HepG2 (cell line): ENCODE measurements at regions not wholly inside any gene's neighbourhood (a gene's known extent, or its start where the extent isn't known, plus 50 kb on each side); places are given as distances from the start of the nearest gene placed in this dataset.

Source experiments
- ATAC-seq: fragments of 200-7000 bp; cut with Tn5 transposase; 3 replicates; pipeline ENCODE4 v1.9.1; 2020; ENCODE audit warnings: mild to moderate bottlenecking, moderate library complexity
- BruUV-seq: library from RNA; stranded (reverse); fragments of 400-500 nt; replicated peaks from 2 replicates; lab custom pipeline; 2021; lab: Mats Ljungman, UMichigan
- CTCF ChIA-PET: fragments of 300-600 bp; formaldehyde crosslinking; extraction: SDS; loops from one replicate; lab custom pipeline; 2021; ENCODE audit warnings: low total read pairs, inconsistent platforms, low intra/inter-chr PET ratio; lab: Yijun Ruan, JAX
- POLR2A ChIA-PET: fragments of 350-600 bp; sonication (Branson Sonifier 250); formaldehyde crosslinking; loops from one replicate; lab custom pipeline; 2020; ENCODE audit warnings: antibody characterized with exemption, inconsistent platforms; lab: Yijun Ruan, JAX
- DNase-seq: peaks from one replicate; pipeline ENCODE4 v3.0.0-alpha.2; 2015; ENCODE audit warnings: low spot score
- FAIRE-seq: peaks from 3 replicates; lab custom pipeline; 2011; peaks lifted over from hg19 to GRCh38; lab: Jason Lieb, UNC
- H2AFZ ChIP-seq: one replicate; pipeline ENCODE4 v1.6.1; 2011; ENCODE audit warnings: low read length, inconsistent platforms
- H3K27ac ChIP-seq: fragments of 300-600 bp; 3 replicates; pipeline ENCODE4 v1.8.0; 2011; ENCODE audit warnings: mixed run types, mild to moderate bottlenecking, mixed read lengths, low read length, inconsistent platforms; ENCODE audit not compliant: insufficient read depth; ENCODE audit errors: extremely low read length
- H3K27me3 ChIP-seq, 2 experiments: fragments of 200-600 bp in 1 of 2; 2 replicates in 1 of 2; 3 replicates in 1 of 2; pipeline versions ENCODE4 v1.6.0 to v1.8.0; 2011; ENCODE audit warnings: low read length in 2 of 2, mild to moderate bottlenecking in 2 of 2, moderate library complexity in 2 of 2, inconsistent platforms in 1 of 2; ENCODE audit not compliant: insufficient read depth in 2 of 2, control insufficient read depth in 1 of 2
- H3K36me3 ChIP-seq, 2 experiments: fragments of 200-600 bp in 1 of 2; replicated peaks in 1 of 2; 2 replicates in 1 of 2; 3 replicates in 1 of 2; pipeline versions ENCODE4 v1.5.1 to v1.8.0; 2011; ENCODE audit warnings: low read length in 2 of 2, inconsistent platforms in 1 of 2; ENCODE audit not compliant: insufficient read depth in 2 of 2, control insufficient read depth in 1 of 2
- H3K4me1 ChIP-seq: 2 replicates; pipeline ENCODE4 v1.5.1; 2012; ENCODE audit warnings: low read length, inconsistent platforms; ENCODE audit not compliant: insufficient read depth
- H3K4me2 ChIP-seq: 2 replicates; pipeline ENCODE4 v1.6.0; 2011; ENCODE audit warnings: low read depth, low read length, inconsistent platforms
- H3K4me3 ChIP-seq, 3 experiments: fragments of 200-600 bp in 1 of 3; sonication (generic), shearing (Covaris generic) in 1 of 3; replicated peaks in 1 of 3; 2 replicates each; pipeline ENCODE4 v1.5.1; 2011 to 2016; ENCODE audit warnings: low read length in 3 of 3, inconsistent platforms in 2 of 3, low read depth in 2 of 3, mild to moderate bottlenecking in 2 of 3, control low read depth in 1 of 3, mixed read lengths in 1 of 3; ENCODE audit not compliant: insufficient read depth in 1 of 3
- H3K79me2 ChIP-seq: one replicate; pipeline ENCODE4 v1.6.1; 2011; ENCODE audit warnings: low read length, inconsistent platforms; ENCODE audit not compliant: insufficient read depth
- H3K9ac ChIP-seq: 2 replicates; pipeline ENCODE4 v1.6.0; 2011; ENCODE audit warnings: mild to moderate bottlenecking, low read depth, low read length, inconsistent platforms; ENCODE audit not compliant: insufficient read depth
- H3K9me3 ChIP-seq: 2 replicates; pipeline ENCODE4 v1.5.1; 2012; ENCODE audit warnings: mild to moderate bottlenecking, low read length
- H4K20me1 ChIP-seq: 2 replicates; pipeline ENCODE4 v1.6.0; 2011; ENCODE audit warnings: inconsistent platforms, mild to moderate bottlenecking, low read length, moderate library complexity; ENCODE audit not compliant: insufficient read depth
- CEBPB ChIP-seq: IDR thresholded peaks from 2 replicates; pipeline ENCODE4 v1.6.1; 2011; ENCODE audit warnings: low read depth, low read length, improper control_type of control experiment, borderline replicate concordance
- GLI4 ChIP-seq: sonication (generic); formaldehyde crosslinking; IDR thresholded peaks from 2 replicates; pipeline ENCODE4 v1.5.1; 2020; ENCODE audit warnings: missing genetic modification reagents, mild to moderate bottlenecking, moderate library complexity, borderline replicate concordance
- GZF1 ChIP-seq: sonication (generic); formaldehyde crosslinking; IDR thresholded peaks from 2 replicates; pipeline ENCODE4 v1.5.1; 2020; ENCODE audit warnings: mild to moderate bottlenecking, missing genetic modification reagents
- HNF4A ChIP-seq: sonication (generic); formaldehyde crosslinking; IDR thresholded peaks from 2 replicates; pipeline ENCODE4 v1.4.0; 2020; ENCODE audit warnings: missing genetic modification reagents
- MAFF ChIP-seq: IDR thresholded peaks from 2 replicates; pipeline ENCODE4 v1.6.1; 2011; ENCODE audit warnings: low read depth, low read length, improper control_type of control experiment
- MTA3 ChIP-seq: sonication (generic); formaldehyde crosslinking; IDR thresholded peaks from 2 replicates; pipeline ENCODE4 v1.4.0; 2020; ENCODE audit warnings: missing genetic modification reagents
- RAD21 ChIP-seq: fragments of 450-650 bp; formaldehyde crosslinking; IDR thresholded peaks from 2 replicates; pipeline ENCODE4 v1.5.0; 2020; ENCODE audit warnings: mild to moderate bottlenecking
- ZFP41 ChIP-seq: sonication (generic); formaldehyde crosslinking; IDR thresholded peaks from 2 replicates; pipeline ENCODE4 v1.4.0; 2020; ENCODE audit warnings: mild to moderate bottlenecking, missing genetic modification reagents, borderline replicate concordance
- ZNF510 ChIP-seq: sonication (generic); formaldehyde crosslinking; IDR thresholded peaks from 2 replicates; pipeline ENCODE4 v1.4.0; 2020; ENCODE audit warnings: low read depth, mild to moderate bottlenecking, missing genetic modification reagents
- ZNF883 ChIP-seq: sonication (generic); formaldehyde crosslinking; IDR thresholded peaks from 2 replicates; pipeline ENCODE4 v1.5.1; 2020; ENCODE audit warnings: mild to moderate bottlenecking, missing genetic modification reagents; ENCODE audit errors: not compliant biosample characterization
- in situ Hi-C: cut with HindIII; loops from 2 replicates; pipeline ENCODE4 v1.10.0; 2017; ENCODE audit warnings: low pct_unique_long_range_greater_than_20kb; ENCODE audit not compliant: extremely low pct_ligation_motif_present
- intact Hi-C: fragments of 100-400 bp; cut with micrococcal nuclease; formaldehyde crosslinking; loops from one replicate; pipeline ENCODE4 v1.10.0; 2022; ENCODE audit not compliant: unreplicated experiment
- TF ChIP-seq, protein P1 (sequence below): sonication (generic); formaldehyde crosslinking; IDR thresholded peaks from 2 replicates; pipeline ENCODE4 v1.4.0; 2020; ENCODE audit warnings: missing genetic modification reagents
- TF ChIP-seq, protein P2 (sequence below): sonication (generic); formaldehyde crosslinking; IDR thresholded peaks from 2 replicates; pipeline ENCODE4 v1.4.0; 2020; ENCODE audit warnings: mild to moderate bottlenecking, missing genetic modification reagents

GRCh38 chrX:99572711-99573110 is 837.4 kb downstream of the PCDH19 start:
- Histone ChIP-seq H3K9ac (no peak overlapping the region), H3K27ac (no peak overlapping the region), H3K79me2 (no peaks in the 10 kb centered on the region), H4K20me1 (no peaks in the 10 kb centered on the region), H3K9me3 (peaks cover 16% of the 10 kb centered on the region), H3K4me2 (no peak overlapping the region), H3K36me3 (no peaks in the 10 kb centered on the region), H3K27me3 (no peaks in the 10 kb centered on the region), H2AFZ (no peak overlapping the region), H3K4me3 (no peak overlapping the region), H3K4me1 (no peaks in the 10 kb centered on the region)
- no peak for FAIRE-seq
- ChIA-PET POLR2A (no interaction called here), CTCF (no interaction called here)
- in situ Hi-C loops (no loop called here), intact Hi-C loops (no loop called here)
- DNase-seq, result no peak
- ATAC-seq, result no peak
- no TSS peak for BruUV-seq
- TF ChIP-seq CEBPB, result no peak
- TF ChIP-seq HNF4A, result no peak
- no peak for TF ChIP-seq GZF1 (CRISPR knock-in tag)
- TF ChIP-seq ZNF510 (CRISPR knock-in tag), result no peak
- TF ChIP-seq, protein P1, sequence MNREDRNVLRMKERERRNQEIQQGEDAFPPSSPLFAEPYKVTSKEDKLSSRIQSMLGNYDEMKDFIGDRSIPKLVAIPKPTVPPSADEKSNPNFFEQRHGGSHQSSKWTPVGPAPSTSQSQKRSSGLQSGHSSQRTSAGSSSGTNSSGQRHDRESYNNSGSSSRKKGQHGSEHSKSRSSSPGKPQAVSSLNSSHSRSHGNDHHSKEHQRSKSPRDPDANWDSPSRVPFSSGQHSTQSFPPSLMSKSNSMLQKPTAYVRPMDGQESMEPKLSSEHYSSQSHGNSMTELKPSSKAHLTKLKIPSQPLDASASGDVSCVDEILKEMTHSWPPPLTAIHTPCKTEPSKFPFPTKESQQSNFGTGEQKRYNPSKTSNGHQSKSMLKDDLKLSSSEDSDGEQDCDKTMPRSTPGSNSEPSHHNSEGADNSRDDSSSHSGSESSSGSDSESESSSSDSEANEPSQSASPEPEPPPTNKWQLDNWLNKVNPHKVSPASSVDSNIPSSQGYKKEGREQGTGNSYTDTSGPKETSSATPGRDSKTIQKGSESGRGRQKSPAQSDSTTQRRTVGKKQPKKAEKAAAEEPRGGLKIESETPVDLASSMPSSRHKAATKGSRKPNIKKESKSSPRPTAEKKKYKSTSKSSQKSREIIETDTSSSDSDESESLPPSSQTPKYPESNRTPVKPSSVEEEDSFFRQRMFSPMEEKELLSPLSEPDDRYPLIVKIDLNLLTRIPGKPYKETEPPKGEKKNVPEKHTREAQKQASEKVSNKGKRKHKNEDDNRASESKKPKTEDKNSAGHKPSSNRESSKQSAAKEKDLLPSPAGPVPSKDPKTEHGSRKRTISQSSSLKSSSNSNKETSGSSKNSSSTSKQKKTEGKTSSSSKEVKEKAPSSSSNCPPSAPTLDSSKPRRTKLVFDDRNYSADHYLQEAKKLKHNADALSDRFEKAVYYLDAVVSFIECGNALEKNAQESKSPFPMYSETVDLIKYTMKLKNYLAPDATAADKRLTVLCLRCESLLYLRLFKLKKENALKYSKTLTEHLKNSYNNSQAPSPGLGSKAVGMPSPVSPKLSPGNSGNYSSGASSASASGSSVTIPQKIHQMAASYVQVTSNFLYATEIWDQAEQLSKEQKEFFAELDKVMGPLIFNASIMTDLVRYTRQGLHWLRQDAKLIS, result no peak
- TF ChIP-seq MTA3, result no peak
- no peak for TF ChIP-seq MAFF
- TF ChIP-seq ZNF883, result no peak
- no peak for TF ChIP-seq RAD21 (CRISPR knock-in tag)
- TF ChIP-seq ZFP41, result no peak
- no peak for TF ChIP-seq GLI4
- TF ChIP-seq, protein P2, sequence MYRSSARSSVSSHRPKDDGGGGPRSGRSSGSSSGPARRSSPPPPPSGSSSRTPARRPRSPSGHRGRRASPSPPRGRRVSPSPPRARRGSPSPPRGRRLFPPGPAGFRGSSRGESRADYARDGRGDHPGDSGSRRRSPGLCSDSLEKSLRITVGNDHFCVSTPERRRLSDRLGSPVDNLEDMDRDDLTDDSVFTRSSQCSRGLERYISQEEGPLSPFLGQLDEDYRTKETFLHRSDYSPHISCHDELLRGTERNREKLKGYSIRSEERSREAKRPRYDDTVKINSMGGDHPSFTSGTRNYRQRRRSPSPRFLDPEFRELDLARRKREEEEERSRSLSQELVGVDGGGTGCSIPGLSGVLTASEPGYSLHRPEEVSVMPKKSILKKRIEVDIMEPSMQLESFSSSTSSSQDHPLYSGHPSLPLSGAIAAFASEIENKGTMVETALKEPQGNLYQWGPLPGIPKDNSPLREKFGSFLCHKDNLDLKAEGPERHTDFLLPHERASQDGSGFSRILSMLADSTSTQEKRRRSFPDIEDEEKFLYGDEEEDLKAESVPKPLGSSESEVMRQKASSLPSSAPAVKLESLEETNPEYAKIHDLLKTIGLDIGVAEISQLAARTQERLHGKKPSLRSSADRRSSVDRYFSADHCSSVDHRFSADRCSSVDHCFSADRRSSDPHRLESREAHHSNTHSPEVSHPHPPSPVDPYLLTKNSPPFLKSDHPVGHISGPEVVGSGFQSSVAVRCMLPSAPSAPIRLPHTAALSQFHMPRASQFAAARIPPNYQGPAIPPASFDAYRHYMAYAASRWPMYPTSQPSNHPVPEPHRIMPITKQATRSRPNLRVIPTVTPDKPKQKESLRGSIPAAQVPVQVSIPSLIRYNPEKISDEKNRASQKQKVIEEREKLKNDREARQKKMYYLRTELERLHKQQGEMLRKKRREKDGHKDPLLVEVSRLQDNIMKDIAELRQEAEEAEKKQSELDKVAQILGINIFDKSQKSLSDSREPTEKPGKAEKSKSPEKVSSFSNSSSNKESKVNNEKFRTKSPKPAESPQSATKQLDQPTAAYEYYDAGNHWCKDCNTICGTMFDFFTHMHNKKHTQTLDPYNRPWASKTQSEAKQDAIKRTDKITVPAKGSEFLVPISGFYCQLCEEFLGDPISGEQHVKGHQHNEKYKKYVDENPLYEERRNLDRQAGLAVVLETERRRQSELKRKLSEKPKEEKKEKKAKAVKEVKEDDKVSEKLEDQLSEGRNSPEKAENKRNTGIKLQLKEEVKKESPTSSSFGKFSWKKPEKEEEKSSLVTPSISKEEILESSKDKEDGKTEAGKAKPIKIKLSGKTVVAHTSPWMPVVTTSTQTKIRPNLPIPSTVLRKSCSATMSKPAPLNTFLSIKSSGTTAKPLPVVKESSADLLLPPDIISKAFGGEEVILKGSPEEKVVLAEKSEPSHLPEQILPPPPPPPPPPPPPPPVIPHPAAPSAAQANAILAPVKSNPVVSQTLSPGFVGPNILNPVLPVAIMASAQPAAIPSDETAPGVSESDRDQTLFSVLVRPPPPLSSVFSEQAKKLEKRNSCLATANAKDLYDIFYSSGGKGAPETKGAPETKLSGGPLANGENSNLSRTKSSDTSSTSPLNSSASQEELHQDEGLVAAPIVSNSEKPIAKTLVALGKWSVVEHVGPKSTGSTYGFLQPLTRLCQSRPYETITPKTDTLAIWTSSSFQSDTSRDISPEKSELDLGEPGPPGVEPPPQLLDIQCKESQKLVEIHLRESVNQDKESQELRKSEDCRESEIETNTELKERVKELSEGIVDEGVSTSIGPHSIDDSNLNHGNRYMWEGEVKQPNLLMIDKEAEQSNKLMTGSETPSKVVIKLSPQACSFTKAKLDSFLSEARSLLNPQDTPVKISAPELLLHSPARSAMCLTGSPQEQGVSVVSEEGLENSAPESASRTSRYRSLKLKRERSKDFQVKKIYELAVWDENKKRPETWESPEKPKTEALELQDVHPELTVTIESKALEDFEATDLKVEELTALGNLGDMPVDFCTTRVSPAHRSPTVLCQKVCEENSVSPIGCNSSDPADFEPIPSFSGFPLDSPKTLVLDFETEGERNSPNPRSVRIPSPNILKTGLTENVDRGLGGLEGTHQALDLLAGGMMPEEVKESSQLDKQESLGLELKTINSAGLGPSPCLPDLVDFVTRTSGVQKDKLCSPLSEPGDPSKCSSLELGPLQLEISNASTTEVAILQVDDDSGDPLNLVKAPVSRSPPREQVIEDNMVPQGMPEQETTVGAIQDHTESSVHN, result no peak
